ENCODE measurements at regions not wholly inside any gene's neighbourhood (a gene's known extent, or its start where the extent isn't known, plus 50 kb on each side); places are given as distances from the start of the nearest gene placed in this dataset.
"Not testable (repeated sequence)": the region's sequence is repeated elsewhere in the genome, so short reads cannot be mapped to it uniquely, and the experiment has no call there.

DNA sequence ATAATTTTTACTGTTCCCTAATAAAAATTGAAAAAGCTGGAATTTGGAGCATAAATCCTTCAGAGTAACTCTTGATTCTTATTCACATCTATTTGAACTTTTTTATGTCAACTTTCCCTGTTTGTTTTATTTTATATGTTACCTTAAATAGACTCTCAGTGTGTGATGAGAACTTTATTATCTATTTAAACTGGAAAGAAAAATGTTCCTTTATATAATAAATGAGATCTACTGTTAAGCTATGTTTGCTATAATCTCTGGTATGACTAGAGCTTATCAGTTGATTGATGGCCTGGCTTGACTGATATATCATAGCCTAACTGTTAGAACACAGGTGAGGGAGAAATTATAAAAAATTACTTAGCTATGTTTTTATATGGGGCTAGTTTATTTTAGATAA, 330.6 kb upstream of the EPHA6 start:
- DNase-seq (ENCODE audit: low spot score): no peak

DNA sequence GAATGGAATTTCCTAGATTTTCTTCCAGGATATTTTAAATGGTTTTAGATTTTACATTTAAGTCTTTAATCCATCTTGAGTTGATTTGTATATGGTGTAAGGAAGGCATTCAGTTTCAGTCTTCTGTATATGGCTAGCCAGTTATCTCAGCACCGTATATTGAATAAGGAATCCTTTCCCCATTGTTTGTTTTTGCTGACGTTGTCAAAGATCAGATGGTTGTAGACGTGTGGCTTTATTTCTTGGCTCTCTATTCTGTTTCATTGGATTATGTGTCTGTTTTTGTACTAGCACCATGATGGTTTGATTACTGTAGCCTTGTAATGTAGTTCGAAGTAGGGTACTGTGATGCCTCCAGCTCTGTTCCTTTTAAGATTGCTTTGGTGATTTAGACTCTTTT, 325.7 kb upstream of the EPHA6 start:
- no peak for DNase-seq (ENCODE audit: low spot score)

GRCh38 chr3:96491023-96491422, 323.4 kb upstream of the EPHA6 start:
- no peak for DNase-seq (ENCODE audit: low spot score)

- DNase-seq (ENCODE audit: low spot score): no peak
Observed at GRCh38 chr3:96491868-96492267, 322.5 kb upstream of the EPHA6 start.

GRCh38 chr3:96510334-96510733, 304.1 kb upstream of the EPHA6 start:
- no peak for DNase-seq (ENCODE audit: low spot score)

GRCh38 chr3:96537165-96537564, 277.2 kb upstream of the EPHA6 start:
- no peak for DNase-seq (ENCODE audit: low spot score)

- no peak for DNase-seq (ENCODE audit: low spot score)
Observed at GRCh38 chr3:96538186-96538585, 276.2 kb upstream of the EPHA6 start.

DNA sequence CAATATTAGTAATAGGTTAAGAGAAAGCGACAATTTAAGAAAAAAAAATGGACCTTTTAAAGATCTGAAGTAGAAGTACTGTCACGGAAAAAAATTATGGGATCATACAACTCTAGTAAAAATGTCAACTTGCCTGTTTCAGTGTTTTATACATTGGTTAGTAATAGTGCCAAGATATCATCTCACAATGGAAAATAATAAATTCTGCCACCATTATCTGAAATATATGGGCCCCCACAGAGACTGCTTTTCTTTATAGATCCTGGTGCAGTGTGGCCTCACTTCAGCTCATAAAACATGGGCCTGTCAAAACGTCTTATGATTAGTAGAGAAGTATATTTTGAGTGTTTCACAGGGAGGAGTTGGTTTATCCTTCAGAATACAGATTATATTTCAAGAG, 266.3 kb upstream of the EPHA6 start:
- DNase-seq (ENCODE audit: low spot score): no peak

- no peak for DNase-seq (ENCODE audit: low spot score)
Observed at GRCh38 chr3:96576935-96577334, 237.5 kb upstream of the EPHA6 start.

GRCh38 chr3:96584066-96584465, 230.3 kb upstream of the EPHA6 start:
- DNase-seq (ENCODE audit: low spot score): no peak

DNA sequence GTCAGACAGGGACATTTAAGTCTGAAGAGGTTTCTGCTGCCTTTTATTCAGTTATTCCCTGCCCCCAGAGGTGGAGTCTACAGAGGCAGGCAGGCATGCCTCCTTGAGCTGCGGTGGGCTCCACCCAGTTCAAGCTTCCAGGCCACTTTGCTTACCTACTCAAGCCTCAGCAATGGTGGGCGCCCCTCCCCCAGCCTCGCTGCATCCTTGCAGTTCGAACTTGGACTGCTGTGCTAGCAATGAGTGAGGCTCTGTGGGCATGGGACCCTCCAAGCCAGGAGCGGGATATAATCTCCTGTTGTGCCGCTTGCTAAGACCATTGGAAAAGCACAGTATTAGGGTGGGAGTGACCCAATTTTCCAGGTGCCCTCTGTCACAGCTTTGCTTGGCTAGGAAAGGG, 207.5 kb upstream of the EPHA6 start:
- not testable (repeated sequence) for DNase-seq (ENCODE audit: low spot score)

DNA sequence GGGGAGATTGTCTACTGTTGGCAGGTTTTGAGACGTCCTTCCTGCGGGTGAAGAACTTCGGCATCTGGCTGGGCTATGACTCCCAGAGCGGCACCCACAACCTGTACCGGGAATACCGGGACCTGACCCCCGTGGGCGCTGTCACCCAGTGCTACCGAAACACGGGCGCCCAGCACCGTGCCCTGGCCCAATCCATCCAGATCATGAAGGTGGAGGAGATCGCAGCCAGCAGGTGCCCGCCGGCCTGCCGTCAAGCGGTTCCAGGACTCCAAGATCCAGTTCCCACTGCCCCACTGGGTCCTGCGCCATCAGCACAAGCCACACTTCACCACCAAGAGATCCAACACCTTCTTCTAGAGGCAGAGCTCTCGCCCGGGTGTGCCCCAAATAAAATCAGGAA, 194.9 kb upstream of the EPHA6 start:
- DNase-seq (ENCODE audit: low spot score): peak; percentile 3

GRCh38 chr3:96622878-96623277, 191.5 kb upstream of the EPHA6 start:
- DNase-seq (ENCODE audit: low spot score): no peak

DNA sequence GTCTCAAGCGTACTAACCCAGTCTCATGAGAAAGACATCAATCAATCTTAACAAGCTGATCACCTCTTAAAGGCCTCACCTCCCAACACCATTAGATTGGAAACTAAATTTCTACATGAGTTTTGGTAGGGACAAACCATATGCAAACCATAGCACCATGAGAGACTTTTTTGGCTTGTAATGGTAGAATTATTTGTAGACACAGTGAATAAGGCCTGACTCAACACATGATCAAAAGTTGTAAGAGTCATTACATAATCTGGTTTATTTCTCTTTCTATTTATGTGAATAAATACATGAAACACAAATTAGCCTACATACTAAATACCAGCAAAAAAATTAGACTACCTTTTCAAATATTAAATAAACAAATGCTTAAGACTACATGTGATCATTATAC, 183.3 kb upstream of the EPHA6 start:
- DNase-seq (ENCODE audit: low spot score): no peak

DNA sequence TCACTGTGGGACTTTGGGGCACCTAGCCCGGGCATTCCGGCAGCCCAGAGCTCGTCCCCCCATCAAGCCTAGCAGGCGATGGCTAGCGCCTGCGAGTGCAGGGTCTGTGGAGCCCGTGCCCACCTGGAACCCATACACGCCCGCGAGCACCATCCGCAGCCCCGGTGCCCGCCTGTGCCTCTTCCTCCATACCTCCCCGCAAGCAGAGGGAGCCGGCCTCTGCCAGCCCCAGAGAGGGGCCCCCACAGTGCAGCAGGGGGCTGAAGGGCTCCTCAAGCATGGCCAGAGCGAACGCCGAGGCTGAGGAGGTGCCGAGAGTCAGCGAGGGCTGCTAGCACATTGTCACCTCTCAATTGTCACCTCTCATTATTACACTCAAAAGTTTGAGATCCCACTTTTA, 167.8 kb upstream of the EPHA6 start:
- DNase-seq (ENCODE audit: low spot score): no peak

DNA sequence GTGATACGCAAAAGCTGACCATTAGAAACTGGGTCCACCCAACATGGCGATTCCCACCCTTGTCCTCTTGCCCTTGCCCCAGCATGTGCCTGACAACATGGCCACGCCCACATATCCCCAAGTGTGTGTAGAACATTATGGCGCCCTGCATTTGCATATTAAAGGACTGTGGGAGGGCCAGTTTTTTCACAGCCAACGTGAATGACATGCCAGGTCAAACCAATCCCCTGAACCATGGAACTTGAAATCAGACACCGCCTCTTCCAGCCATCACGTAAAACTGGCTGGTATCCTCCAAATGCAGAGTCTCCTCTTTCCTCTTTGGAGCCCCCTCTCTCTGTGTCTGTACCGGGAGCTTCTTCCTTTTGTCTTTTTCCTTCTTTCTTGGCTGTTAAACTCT, 156.7 kb upstream of the EPHA6 start:
- DNase-seq (ENCODE audit: low spot score): no peak

GRCh38 chr3:96671861-96672595, 142.4 kb upstream of the EPHA6 start:
- not testable (repeated sequence) for DNase-seq (ENCODE audit: low spot score)

GRCh38 chr3:96677156-96677555, 137.2 kb upstream of the EPHA6 start:
- peak; percentile 39 for DNase-seq (ENCODE audit: low spot score)

GRCh38 chr3:96678325-96678724, 136.1 kb upstream of the EPHA6 start:
- no peak for DNase-seq (ENCODE audit: low spot score)

DNA sequence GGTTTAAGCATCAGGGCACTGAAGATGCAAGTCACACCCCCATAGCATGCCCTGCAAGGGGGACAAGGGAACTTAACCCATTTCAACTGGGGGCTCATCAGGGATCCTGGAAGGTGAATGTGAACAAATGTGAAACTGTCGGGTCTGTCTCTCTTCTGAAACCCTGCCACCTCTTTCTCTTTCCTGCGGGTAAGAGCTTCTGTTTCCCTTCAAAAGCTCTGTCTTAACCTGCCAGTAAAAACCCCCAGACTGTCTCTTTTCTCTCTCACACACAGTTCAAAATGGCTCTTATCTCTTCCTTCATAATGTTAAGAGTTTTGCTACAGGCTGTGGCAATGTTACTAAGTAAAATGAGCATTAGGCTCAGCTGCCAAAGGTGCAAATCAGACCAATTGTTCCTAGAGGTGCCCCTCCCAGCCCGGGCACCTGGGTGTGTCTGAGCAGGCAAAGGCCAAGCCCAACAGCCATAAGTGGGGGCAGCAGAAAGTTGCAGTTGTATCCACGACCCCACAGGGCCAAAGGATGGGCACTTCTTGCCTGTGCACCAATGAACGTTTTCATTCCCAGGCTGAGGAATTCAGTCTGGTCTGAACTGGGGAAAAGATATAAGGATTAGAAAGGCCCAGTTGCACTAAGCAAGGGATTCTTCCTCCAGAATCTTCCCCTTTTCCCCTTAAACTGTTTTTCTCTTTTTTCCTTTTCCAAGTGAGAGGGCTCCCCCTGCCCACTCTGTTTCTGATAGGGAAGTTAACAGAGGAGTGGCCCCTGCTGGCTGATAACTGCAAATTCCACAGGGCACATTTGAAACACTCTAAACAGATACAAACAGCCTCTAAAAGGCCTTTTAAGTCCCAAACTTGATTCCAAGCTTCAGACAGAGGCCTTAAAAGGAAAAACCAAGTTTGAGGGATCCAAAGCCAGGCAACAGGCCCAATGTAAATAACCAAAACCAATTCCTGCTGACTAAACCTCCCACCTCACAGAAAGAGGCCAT, 113.8 kb upstream of the EPHA6 start:
- no peak for DNase-seq (ENCODE audit: low spot score)

DNA sequence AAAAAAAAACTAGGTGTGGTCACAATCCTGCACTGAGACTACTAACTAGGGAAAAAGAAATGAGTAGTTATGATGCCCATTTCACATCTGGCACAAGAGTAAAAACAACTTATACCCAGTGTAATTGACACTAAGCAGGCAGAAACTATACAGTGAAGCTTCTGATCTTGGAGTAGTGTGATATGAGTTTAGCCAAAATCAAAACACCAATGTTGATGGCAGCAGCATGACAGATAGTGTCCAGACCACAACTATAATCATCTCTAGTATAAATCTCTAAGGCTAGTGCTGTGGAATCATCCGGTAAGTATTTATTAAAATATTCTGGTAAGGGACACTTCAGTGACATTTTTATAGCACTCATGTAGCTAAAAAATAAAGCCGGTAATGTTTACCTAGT, 108.5 kb upstream of the EPHA6 start:
- no peak for DNase-seq (ENCODE audit: low spot score)

- no peak for DNase-seq (ENCODE audit: low spot score)
Observed at GRCh38 chr3:96706509-96706908, 107.9 kb upstream of the EPHA6 start.

- DNase-seq (ENCODE audit: low spot score): peak; percentile 39
Observed at GRCh38 chr3:96711816-96712215, 102.6 kb upstream of the EPHA6 start.

Data from HuH-7 (cell line).